ENCODE measurements at regions not wholly inside any gene's neighbourhood (a gene's known extent, or its start where the extent isn't known, plus 50 kb on each side); places are given as distances from the start of the nearest gene placed in this dataset.

DNA sequence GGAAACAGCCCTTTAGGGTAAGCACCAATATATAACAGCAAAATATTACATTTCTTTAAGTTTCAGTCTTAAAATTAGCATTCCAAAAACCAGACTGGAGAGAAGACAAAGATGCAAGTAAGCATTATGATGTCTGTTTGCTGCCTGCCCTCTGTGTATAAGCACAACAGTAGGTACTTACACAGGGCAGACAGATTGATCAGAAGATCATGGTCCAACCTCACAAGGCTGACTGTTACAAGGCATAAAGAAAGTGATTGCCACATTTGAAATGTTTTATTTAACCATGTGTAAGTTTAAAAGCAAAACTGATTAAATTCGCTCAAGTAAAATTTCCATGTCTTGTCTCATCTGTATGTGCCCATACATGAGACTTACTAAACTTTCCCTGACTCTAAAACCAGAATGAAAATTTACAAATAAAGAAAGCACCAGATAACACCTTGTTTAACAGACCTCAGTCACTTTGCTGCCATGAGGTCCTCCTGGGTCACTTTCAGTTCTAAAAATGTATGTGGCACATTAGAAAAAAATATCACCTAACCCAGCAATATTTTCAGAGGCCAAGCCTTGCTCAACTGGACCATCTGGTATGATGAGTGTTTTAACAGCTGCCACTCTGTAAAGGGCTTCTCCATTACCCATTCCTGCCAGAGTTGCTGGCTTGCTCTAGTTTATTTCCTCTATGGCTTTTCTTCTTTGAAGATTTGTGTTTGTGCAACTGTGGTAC lies 297.0 kb downstream of the RBM26 start:
- Mint-ChIP-seq H3K27me3 (ENCODE audit: unreplicated experiment) (no peaks in the 10 kb centered on the region), H3K27ac (ENCODE audit: unreplicated experiment) (no peak overlapping the region), H3K36me3 (ENCODE audit: insufficient read depth, unreplicated experiment) (no peaks in the 10 kb centered on the region), H3K4me3 (ENCODE audit: low read depth, unreplicated experiment) (no peak overlapping the region), H3K4me1 (ENCODE audit: low read depth, unreplicated experiment) (no peaks in the 10 kb centered on the region), H3K9me3 (ENCODE audit: low read depth, unreplicated experiment) (no peaks in the 10 kb centered on the region)
- CTCF ChIA-PET = no interaction called here
- TF ChIP-seq, protein P1, sequence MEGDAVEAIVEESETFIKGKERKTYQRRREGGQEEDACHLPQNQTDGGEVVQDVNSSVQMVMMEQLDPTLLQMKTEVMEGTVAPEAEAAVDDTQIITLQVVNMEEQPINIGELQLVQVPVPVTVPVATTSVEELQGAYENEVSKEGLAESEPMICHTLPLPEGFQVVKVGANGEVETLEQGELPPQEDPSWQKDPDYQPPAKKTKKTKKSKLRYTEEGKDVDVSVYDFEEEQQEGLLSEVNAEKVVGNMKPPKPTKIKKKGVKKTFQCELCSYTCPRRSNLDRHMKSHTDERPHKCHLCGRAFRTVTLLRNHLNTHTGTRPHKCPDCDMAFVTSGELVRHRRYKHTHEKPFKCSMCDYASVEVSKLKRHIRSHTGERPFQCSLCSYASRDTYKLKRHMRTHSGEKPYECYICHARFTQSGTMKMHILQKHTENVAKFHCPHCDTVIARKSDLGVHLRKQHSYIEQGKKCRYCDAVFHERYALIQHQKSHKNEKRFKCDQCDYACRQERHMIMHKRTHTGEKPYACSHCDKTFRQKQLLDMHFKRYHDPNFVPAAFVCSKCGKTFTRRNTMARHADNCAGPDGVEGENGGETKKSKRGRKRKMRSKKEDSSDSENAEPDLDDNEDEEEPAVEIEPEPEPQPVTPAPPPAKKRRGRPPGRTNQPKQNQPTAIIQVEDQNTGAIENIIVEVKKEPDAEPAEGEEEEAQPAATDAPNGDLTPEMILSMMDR (IDR thresholded peaks at IDR 0.05; ENCODE audit: unreplicated experiment) = no peak
- intact Hi-C loops (cut with micrococcal nuclease; ENCODE audit: unreplicated experiment) = no loop called here
- no peak for DNase-seq
- BruUV-seq (replicated peaks) = no TSS peak

DNA sequence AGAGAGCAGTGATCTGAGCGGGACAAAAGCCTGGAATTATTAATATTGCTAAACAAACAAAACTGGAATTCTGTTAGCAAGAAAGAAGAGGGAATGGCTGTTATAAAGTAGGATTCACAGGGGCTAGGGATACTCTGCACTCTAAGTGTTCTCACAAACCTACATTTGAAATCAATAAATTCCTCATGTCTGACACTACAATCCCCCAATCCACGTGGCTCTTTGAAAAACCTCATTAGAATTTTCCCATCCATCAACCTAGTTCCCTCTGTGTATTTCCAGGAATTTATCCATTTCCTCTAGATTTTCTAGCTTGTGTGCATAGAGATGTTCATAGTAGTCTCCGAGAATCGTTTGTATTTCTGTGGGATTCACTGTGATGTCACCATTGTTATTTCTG lies 307.5 kb downstream of the RBM26 start:
- CTCF ChIA-PET = no interaction called here
- H3K4me1 Mint-ChIP-seq (ENCODE audit: low read depth, unreplicated experiment) = no peaks in the 10 kb centered on the region
- H3K27ac Mint-ChIP-seq (ENCODE audit: unreplicated experiment) = no peak overlapping the region
- DNase-seq = no peak
- no peaks in the 10 kb centered on the region for H3K36me3 Mint-ChIP-seq (ENCODE audit: insufficient read depth, unreplicated experiment)
- H3K9me3 Mint-ChIP-seq (ENCODE audit: low read depth, unreplicated experiment) = no peaks in the 10 kb centered on the region
- no peaks in the 10 kb centered on the region for H3K27me3 Mint-ChIP-seq (ENCODE audit: unreplicated experiment)
- no peak overlapping the region for H3K4me3 Mint-ChIP-seq (ENCODE audit: low read depth, unreplicated experiment)
- BruUV-seq (replicated peaks) = no TSS peak
- TF ChIP-seq, protein P1 (IDR thresholded peaks at IDR 0.05; ENCODE audit: unreplicated experiment) = no peak
- intact Hi-C loops (cut with micrococcal nuclease; ENCODE audit: unreplicated experiment) = no loop called here

DNA sequence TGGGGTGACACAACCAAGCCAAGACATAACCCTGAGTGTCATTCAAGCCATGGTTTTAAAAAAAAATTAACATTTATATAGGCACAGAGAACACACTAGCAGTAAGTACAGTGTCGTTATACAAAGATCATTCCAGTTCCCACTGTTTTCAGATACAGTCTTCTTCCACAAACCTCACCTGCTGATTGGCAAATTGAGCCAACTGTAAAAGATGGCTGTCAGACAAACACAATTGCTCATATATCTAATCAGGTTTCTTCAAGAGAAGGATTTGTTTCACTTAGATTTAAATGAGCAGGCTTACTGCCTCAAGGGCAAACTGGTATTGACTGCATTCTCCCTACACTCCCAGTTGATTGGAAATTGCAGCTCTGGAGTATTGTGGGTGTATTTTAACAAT lies 308.9 kb downstream of the RBM26 start:
- intact Hi-C loops (cut with micrococcal nuclease; ENCODE audit: unreplicated experiment) = no loop called here

DNA sequence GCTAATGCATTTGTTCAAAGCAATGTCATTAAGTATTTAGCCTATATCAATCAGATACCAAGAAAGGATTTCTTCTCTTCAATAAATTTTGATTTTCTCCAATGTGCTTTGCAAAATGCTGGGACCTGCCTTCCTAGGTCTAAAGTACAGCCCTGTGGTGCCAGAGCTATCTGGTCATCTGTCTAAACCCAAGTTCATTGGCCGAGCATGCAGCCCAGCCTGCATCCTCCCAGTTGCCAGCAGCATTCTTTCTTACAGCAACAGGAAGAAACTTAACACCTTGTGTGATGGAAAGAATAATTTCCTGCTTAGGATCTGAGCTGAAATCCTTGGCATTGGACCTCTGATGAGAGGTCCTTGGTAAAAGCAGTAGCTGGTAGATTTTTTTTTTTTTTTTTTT lies 310.0 kb downstream of the RBM26 start:
- DNase-seq = no peak
- Mint-ChIP-seq H3K27ac (ENCODE audit: unreplicated experiment) (no peak overlapping the region), H3K27me3 (ENCODE audit: unreplicated experiment) (no peaks in the 10 kb centered on the region), H3K4me3 (ENCODE audit: low read depth, unreplicated experiment) (no peak overlapping the region), H3K36me3 (ENCODE audit: insufficient read depth, unreplicated experiment) (no peaks in the 10 kb centered on the region), H3K4me1 (ENCODE audit: low read depth, unreplicated experiment) (no peaks in the 10 kb centered on the region), H3K9me3 (ENCODE audit: low read depth, unreplicated experiment) (no peaks in the 10 kb centered on the region)
- TF ChIP-seq, protein P1 (IDR thresholded peaks at IDR 0.05; ENCODE audit: unreplicated experiment) = no peak
- no TSS peak for BruUV-seq (replicated peaks)
- intact Hi-C loops (cut with micrococcal nuclease; ENCODE audit: unreplicated experiment) = no loop called here
- CTCF ChIA-PET = no interaction called here

More for the DNA sequence above, 308.9 kb downstream of the RBM26 start:
- H3K4me3 Mint-ChIP-seq (ENCODE audit: low read depth, unreplicated experiment) = no peak overlapping the region
- no peaks in the 10 kb centered on the region for H3K36me3 Mint-ChIP-seq (ENCODE audit: insufficient read depth, unreplicated experiment)
- no peaks in the 10 kb centered on the region for H3K9me3 Mint-ChIP-seq (ENCODE audit: low read depth, unreplicated experiment)
- DNase-seq = no peak
- BruUV-seq (replicated peaks) = no TSS peak
- CTCF ChIA-PET = no interaction called here
- H3K4me1 Mint-ChIP-seq (ENCODE audit: low read depth, unreplicated experiment) = no peaks in the 10 kb centered on the region
- TF ChIP-seq, protein P1 (IDR thresholded peaks at IDR 0.05; ENCODE audit: unreplicated experiment) = no peak
- no peak overlapping the region for H3K27ac Mint-ChIP-seq (ENCODE audit: unreplicated experiment)
- H3K27me3 Mint-ChIP-seq (ENCODE audit: unreplicated experiment) = no peaks in the 10 kb centered on the region
